ENCODE measurements at regions not wholly inside any gene's neighbourhood (a gene's known extent, or its start where the extent isn't known, plus 50 kb on each side); places are given as distances from the start of the nearest gene placed in this dataset.

DNA sequence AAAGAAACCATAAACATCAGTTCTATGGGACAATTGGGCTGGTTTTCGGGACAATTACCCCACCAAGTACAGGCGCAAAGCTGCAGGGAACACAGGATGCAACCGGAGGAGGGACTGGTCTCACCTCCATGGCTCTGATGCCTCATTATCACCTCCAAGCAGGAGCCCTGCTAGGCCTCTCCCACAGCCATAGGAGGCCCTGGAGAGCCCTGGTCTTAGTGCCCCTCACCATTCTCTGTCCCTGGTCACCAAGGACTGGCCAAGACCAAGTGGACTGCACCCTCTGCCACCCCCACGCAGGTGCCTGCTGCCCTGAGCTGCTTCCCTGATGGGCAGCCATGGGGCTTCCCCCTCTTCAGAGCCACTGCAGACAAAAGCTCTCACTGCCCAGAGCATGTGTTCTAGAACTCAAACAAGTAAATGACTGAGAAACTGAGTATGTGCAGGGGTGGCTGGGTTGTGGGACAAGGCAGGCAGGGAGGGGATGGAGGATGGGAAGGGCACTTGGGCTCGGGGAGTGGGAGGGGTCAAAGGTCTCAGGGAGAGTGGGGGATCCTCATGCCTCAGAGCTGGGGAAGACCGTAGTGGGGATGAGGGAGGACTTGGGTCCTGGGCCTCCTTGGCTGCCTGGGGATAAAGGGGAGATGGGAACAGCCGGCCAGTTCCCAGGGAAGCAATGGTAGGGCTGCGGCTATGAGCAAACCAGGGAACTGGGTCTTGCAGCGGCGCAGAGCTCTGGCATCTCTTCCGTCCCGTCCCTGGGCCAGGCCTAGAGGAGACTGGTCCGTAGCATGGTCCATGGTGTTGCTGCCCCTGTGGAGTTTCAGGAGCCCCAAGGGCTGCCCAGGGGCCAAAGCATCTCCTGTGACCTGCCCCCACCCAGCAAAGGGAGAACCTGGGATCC, 435.1 kb downstream of the PREX1 start:
- Histone ChIP-seq H2AFZ (ENCODE audit: control insufficient read depth, low read depth, low read length) (no peak overlapping the region), H3K9me3 (replicated peaks; ENCODE audit: control insufficient read depth, insufficient read depth, low read length) (no peaks in the 10 kb centered on the region; the same call in 1 of the 3 replicates), H3K36me3 (ENCODE audit: control insufficient read depth in 2 of 2, insufficient read depth in 2 of 2, low read length in 1 of 2) (no peaks in the 10 kb centered on the region), H3K4me2 (ENCODE audit: control insufficient read depth, insufficient read depth) (no peak overlapping the region), H3K79me2 (ENCODE audit: control insufficient read depth, insufficient read depth, low read length) (no peaks in the 10 kb centered on the region), H3K4me1 (ENCODE audit: control insufficient read depth, insufficient read depth, low read length) (no peaks in the 10 kb centered on the region), H3K27ac (ENCODE audit: control insufficient read depth, insufficient read depth) (no peak overlapping the region), H3K4me3 (no peak overlapping the region), H3K9ac (ENCODE audit: control insufficient read depth, insufficient read depth, low read length) (no peak overlapping the region), H4K20me1 (ENCODE audit: control insufficient read depth, insufficient read depth) (no peaks in the 10 kb centered on the region), H3K27me3 (replicated peaks in 1 of 2; ENCODE audit: control insufficient read depth in 2 of 2, insufficient read depth in 2 of 2, low read length in 1 of 2) (no peaks in the 10 kb centered on the region; a peak in 1 of 4 replicates)
- ChIA-PET CTCF (no interaction called here), RAD21 (ENCODE audit: unreplicated experiment) (no interaction called here), POLR2A (no interaction called here), SMC1A (ENCODE audit: uncharacterized antibody, unreplicated experiment) (no interaction called here)
- WGBS (ENCODE audit: insufficient coverage, insufficient replicate concordance, low lambda C conversion rate, missing lambda C conversion rate): 51% methylated on average over 13 of the region's 13 CpGs
- FAIRE-seq (no peak), ATAC-seq (no peak), DNase-seq (ENCODE audit: low read depth, low spot score) (no peak)
- intact Hi-C loops (cut with micrococcal nuclease; ENCODE audit: unreplicated experiment) (no loop called here), in situ Hi-C loops (cut with MboI) (no loop called here)
- no peak for TF ChIP-seq CHD4 (IDR thresholded peaks at IDR 0.05)
- no peak for TF ChIP-seq PRDM15 (CRISPR knock-in tag; IDR thresholded peaks at IDR 0.05)
- no peak for TF ChIP-seq STAT1 (conservative IDR thresholded peaks at IDR 0.05)
- no peak for TF ChIP-seq SIN3A (IDR thresholded peaks at IDR 0.05; ENCODE audit: low read depth, low read length)
- TF ChIP-seq, protein P1, sequence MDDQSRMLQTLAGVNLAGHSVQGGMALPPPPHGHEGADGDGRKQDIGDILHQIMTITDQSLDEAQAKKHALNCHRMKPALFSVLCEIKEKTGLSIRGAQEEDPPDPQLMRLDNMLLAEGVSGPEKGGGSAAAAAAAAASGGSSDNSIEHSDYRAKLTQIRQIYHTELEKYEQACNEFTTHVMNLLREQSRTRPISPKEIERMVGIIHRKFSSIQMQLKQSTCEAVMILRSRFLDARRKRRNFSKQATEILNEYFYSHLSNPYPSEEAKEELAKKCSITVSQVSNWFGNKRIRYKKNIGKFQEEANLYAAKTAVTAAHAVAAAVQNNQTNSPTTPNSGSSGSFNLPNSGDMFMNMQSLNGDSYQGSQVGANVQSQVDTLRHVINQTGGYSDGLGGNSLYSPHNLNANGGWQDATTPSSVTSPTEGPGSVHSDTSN (IDR thresholded peaks at IDR 0.05; ENCODE audit: insufficient replicate concordance, low read depth, low read length): no peak
- TF ChIP-seq GABPA (IDR thresholded peaks at IDR 0.05; ENCODE audit: low read depth): no peak
- TF ChIP-seq ZNF24 (IDR thresholded peaks at IDR 0.05): no peak
- no peak for TF ChIP-seq RAD21 (IDR thresholded peaks at IDR 0.05; ENCODE audit: insufficient read depth, low read depth, low read length)
- TF ChIP-seq MTA3 (IDR thresholded peaks at IDR 0.05; ENCODE audit: borderline replicate concordance, low read length): no peak
- no peak for TF ChIP-seq SMARCA5 (IDR thresholded peaks at IDR 0.05)
- TF ChIP-seq ELK1 (IDR thresholded peaks at IDR 0.05; ENCODE audit: low read depth, low read length): no peak
- BruUV-seq (replicated peaks): no TSS peak
